SK-N-SH treated with all-trans-retinoic acid at 6 μM for 48 hours (cell line): ENCODE measurements at regions not wholly inside any gene's neighbourhood (a gene's known extent, or its start where the extent isn't known, plus 50 kb on each side); places are given as distances from the start of the nearest gene placed in this dataset.
A peak's percentile ranks its signal among the peaks of the same experiment; 100 is the strongest.

Experiments used
- ATAC-seq: fragments of 200-7000 bp; cut with Tn5 transposase; 3 replicates; pipeline ENCODE4 v1.9.1; 2020; ENCODE audit warnings: mild to moderate bottlenecking, moderate library complexity
- ARNTL ChIP-seq: fragments of 450-650 bp; formaldehyde crosslinking; IDR thresholded peaks from 2 replicates; pipeline ENCODE4 v1.5.0; 2020; ENCODE audit warnings: low read depth, mild to moderate bottlenecking, moderate library complexity, borderline replicate concordance
- BACH2 ChIP-seq: fragments of 250-450 bp; sonication (Bioruptor Pico); IDR thresholded peaks from 2 replicates; pipeline ENCODE4 v1.9.0; 2021; ENCODE audit warnings: mild to moderate bottlenecking, borderline replicate concordance
- CSDC2 ChIP-seq: fragments of 250-450 bp; sonication (Bioruptor Pico); IDR thresholded peaks from 2 replicates; pipeline ENCODE4 v1.5.0; 2020; ENCODE audit warnings: mild to moderate bottlenecking, moderate library complexity
- GLIS3 ChIP-seq: fragments of 250-450 bp; sonication (Bioruptor Pico); IDR thresholded peaks from 2 replicates; pipeline ENCODE4 v1.5.0; 2020; ENCODE audit warnings: mild to moderate bottlenecking, moderate library complexity
- ISL1 ChIP-seq: fragments of 250-450 bp; sonication (Bioruptor Pico); IDR thresholded peaks from 2 replicates; pipeline ENCODE4 v2.1.2; 2022; ENCODE audit warnings: mild to moderate bottlenecking, moderate library complexity
- OSR1 ChIP-seq: fragments of 250-450 bp; sonication (Bioruptor Pico); IDR thresholded peaks from 2 replicates; pipeline ENCODE4 v1.8.0; 2022; ENCODE audit warnings: moderate library complexity, mild to moderate bottlenecking, inconsistent platforms
- SNAI2 ChIP-seq: fragments of 250-450 bp; sonication (Bioruptor Pico); IDR thresholded peaks from 2 replicates; pipeline ENCODE4 v1.5.0; 2020; ENCODE audit warnings: mild to moderate bottlenecking, moderate library complexity
- TCF4 ChIP-seq: fragments of 250-450 bp; sonication (Bioruptor Pico); IDR thresholded peaks from 2 replicates; pipeline ENCODE4 v1.8.0; 2021; ENCODE audit warnings: mild to moderate bottlenecking, moderate library complexity, borderline replicate concordance
- TOX ChIP-seq: fragments of 250-450 bp; sonication (Bioruptor Pico); IDR thresholded peaks from 2 replicates; pipeline ENCODE4 v1.8.0; 2021; ENCODE audit warnings: mild to moderate bottlenecking, moderate library complexity, borderline replicate concordance
- ZC3H10 ChIP-seq: fragments of 250-450 bp; sonication (Bioruptor Pico); IDR thresholded peaks from 2 replicates; pipeline ENCODE4 v1.5.1; 2021; ENCODE audit warnings: mild to moderate bottlenecking, moderate library complexity
- ZFP3 ChIP-seq: fragments of 250-450 bp; sonication (Bioruptor Pico); IDR thresholded peaks from 2 replicates; pipeline ENCODE4 v1.5.0; 2020; ENCODE audit warnings: mild to moderate bottlenecking, moderate library complexity
- ZNF565 ChIP-seq: fragments of 450-650 bp; formaldehyde crosslinking; conservative IDR thresholded peaks from 2 replicates; pipeline ENCODE4 v1.5.0; 2020; ENCODE audit warnings: low read depth, mild to moderate bottlenecking, moderate library complexity
- ZNF70 ChIP-seq: fragments of 450-650 bp; formaldehyde crosslinking; IDR thresholded peaks from 2 replicates; pipeline ENCODE4 v1.5.0; 2020; ENCODE audit warnings: mild to moderate bottlenecking, moderate library complexity
- ZNF8 ChIP-seq: fragments of 450-650 bp; formaldehyde crosslinking; IDR thresholded peaks from 2 replicates; pipeline ENCODE4 v1.5.0; 2020; ENCODE audit warnings: mild to moderate bottlenecking, moderate library complexity
- TF ChIP-seq, protein P1 (sequence below): fragments of 250-450 bp; sonication (Bioruptor Pico); IDR thresholded peaks from 2 replicates; pipeline ENCODE4 v1.5.1; 2021; ENCODE audit warnings: mild to moderate bottlenecking, moderate library complexity
- TF ChIP-seq, protein P2 (sequence below): fragments of 250-450 bp; sonication (Bioruptor Pico); IDR thresholded peaks from 2 replicates; pipeline ENCODE4 v1.5.0; 2020; ENCODE audit warnings: mild to moderate bottlenecking, moderate library complexity
- TF ChIP-seq, protein P3 (sequence below): fragments of 250-450 bp; sonication (Bioruptor Pico); IDR thresholded peaks from 2 replicates; pipeline ENCODE4 v1.8.0; 2020; ENCODE audit warnings: mild to moderate bottlenecking, moderate library complexity, borderline replicate concordance

DNA sequence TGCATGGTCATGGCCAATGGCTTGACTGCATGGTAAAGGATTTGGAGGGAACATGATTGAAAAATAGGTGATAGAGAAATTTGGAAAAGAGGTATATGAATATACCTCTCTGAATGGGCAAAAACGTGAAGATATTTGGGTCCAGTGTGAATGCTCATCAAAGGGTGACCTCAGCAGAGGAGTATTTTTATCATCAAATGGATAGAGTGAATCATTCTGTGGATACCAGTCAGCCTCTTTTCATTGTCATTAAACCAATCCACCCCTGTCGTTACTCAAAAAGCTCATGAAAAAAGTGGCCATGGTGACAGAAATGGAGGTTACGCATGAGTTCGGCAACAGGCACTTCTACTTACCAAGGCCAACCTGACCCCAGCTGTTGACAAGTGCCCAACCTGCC lies 1074.7 kb downstream of the TSN start:
- ATAC-seq, result no peak
- no peak for TF ChIP-seq SNAI2 (CRISPR knock-in tag)
- no peak for TF ChIP-seq ZNF70 (CRISPR knock-in tag)
- TF ChIP-seq ZNF8, result no peak
- TF ChIP-seq, protein P1, sequence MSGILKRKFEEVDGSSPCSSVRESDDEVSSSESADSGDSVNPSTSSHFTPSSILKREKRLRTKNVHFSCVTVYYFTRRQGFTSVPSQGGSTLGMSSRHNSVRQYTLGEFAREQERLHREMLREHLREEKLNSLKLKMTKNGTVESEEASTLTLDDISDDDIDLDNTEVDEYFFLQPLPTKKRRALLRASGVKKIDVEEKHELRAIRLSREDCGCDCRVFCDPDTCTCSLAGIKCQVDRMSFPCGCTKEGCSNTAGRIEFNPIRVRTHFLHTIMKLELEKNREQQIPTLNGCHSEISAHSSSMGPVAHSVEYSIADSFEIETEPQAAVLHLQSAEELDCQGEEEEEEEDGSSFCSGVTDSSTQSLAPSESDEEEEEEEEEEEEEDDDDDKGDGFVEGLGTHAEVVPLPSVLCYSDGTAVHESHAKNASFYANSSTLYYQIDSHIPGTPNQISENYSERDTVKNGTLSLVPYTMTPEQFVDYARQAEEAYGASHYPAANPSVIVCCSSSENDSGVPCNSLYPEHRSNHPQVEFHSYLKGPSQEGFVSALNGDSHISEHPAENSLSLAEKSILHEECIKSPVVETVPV, result no peak

DNA sequence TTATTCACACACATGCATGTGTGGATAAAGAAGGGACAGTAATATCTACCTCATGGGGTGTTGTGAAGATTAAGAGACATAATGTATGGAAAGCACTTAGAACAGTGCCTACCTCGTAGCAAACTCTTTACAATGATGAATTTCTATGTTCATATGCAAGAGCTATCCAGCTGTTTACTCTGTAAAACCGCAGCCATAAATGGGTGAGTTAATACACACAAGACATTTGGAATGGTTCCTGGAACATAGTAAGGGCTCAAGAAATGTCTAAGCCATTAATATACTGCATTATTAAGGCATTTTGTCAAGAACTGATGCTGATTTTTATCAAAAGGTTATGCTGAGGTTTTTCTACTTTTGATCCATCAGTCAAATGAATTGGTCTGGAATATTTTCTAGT lies 1076.2 kb downstream of the TSN start:
- TF ChIP-seq BACH2 (CRISPR knock-in tag) (no peak), TOX (CRISPR knock-in tag) (no peak), TCF4 (CRISPR knock-in tag) (no peak), OSR1 (CRISPR knock-in tag) (no peak)
- TF ChIP-seq, protein P1, result no peak

DNA sequence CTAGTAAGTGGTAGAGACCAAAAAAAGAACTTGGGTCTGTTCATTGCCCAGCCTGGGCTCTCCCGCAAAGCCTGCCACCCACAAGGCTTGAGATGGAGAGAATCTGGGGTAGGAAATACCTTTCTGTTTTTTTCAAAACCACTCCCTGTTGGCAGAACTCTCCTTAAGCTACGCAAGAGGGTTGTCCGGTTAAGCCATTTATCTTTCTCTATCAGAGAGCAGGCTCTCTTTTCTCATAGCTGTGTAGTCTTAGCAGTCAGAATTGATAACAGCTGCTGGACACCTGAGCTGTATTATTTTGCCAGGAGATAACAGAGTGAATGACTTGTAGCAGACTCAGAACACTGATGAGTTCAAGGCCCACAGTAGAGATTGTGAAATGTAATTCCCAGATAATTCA lies 1088.1 kb downstream of the TSN start:
- TF ChIP-seq GLIS3 (CRISPR knock-in tag) (no peak), ZC3H10 (no peak), SNAI2 (CRISPR knock-in tag) (0 out of 2 replicates have a peak, but pooled peaks have one; percentile 45), ZFP3 (CRISPR knock-in tag) (no peak), ISL1 (peak; percentile 53), TCF4 (CRISPR knock-in tag) (peak; percentile 46; the same call in 1 of the 2 replicates), CSDC2 (CRISPR knock-in tag) (no peak), TOX (CRISPR knock-in tag) (no peak), ZNF70 (CRISPR knock-in tag) (no peak), ZNF8 (no peak), ARNTL (no peak), OSR1 (CRISPR knock-in tag) (no peak), ZNF565 (CRISPR knock-in tag) (no peak)
- TF ChIP-seq, protein P2, sequence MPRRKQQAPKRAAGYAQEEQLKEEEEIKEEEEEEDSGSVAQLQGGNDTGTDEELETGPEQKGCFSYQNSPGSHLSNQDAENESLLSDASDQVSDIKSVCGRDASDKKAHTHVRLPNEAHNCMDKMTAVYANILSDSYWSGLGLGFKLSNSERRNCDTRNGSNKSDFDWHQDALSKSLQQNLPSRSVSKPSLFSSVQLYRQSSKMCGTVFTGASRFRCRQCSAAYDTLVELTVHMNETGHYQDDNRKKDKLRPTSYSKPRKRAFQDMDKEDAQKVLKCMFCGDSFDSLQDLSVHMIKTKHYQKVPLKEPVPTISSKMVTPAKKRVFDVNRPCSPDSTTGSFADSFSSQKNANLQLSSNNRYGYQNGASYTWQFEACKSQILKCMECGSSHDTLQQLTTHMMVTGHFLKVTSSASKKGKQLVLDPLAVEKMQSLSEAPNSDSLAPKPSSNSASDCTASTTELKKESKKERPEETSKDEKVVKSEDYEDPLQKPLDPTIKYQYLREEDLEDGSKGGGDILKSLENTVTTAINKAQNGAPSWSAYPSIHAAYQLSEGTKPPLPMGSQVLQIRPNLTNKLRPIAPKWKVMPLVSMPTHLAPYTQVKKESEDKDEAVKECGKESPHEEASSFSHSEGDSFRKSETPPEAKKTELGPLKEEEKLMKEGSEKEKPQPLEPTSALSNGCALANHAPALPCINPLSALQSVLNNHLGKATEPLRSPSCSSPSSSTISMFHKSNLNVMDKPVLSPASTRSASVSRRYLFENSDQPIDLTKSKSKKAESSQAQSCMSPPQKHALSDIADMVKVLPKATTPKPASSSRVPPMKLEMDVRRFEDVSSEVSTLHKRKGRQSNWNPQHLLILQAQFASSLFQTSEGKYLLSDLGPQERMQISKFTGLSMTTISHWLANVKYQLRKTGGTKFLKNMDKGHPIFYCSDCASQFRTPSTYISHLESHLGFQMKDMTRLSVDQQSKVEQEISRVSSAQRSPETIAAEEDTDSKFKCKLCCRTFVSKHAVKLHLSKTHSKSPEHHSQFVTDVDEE (CRISPR knock-in tag), result peak; percentile 37; the same call in 1 of the 2 replicates
- TF ChIP-seq, protein P1, result no peak
- TF ChIP-seq, protein P3, sequence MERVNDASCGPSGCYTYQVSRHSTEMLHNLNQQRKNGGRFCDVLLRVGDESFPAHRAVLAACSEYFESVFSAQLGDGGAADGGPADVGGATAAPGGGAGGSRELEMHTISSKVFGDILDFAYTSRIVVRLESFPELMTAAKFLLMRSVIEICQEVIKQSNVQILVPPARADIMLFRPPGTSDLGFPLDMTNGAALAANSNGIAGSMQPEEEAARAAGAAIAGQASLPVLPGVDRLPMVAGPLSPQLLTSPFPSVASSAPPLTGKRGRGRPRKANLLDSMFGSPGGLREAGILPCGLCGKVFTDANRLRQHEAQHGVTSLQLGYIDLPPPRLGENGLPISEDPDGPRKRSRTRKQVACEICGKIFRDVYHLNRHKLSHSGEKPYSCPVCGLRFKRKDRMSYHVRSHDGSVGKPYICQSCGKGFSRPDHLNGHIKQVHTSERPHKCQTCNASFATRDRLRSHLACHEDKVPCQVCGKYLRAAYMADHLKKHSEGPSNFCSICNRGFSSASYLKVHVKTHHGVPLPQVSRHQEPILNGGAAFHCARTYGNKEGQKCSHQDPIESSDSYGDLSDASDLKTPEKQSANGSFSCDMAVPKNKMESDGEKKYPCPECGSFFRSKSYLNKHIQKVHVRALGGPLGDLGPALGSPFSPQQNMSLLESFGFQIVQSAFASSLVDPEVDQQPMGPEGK (CRISPR knock-in tag), result no peak
- TF ChIP-seq, all 23 proteins: peak for 4
- ATAC-seq, result no peak

More for the DNA sequence above, 1076.2 kb downstream of the TSN start:
- ATAC-seq, result no peak

DNA sequence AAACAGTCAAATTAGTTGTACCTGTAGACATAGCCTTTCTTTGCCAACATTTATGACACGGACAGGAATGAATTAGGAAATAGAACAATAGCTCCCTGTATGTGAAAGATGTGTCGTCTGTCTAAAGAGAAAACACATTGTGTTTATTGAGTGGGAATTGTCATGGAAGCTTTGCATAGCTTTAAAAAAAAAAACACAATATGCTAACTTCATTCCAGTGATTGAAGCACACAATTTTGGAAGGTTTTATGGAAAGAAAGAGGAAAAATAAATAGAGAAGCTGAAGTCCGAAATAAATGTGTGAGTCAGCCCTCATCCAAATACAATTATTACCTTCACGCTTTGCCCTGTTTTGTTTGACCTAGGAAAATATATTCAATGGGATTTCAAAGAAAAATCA lies 1095.7 kb downstream of the TSN start:
- TF ChIP-seq TCF4 (CRISPR knock-in tag), result no peak
- TF ChIP-seq, protein P2 (CRISPR knock-in tag), result no peak
- TF ChIP-seq ZFP3 (CRISPR knock-in tag), result no peak
- ATAC-seq, result no peak
